ENCODE measurements at regions not wholly inside any gene's neighbourhood (a gene's known extent, or its start where the extent isn't known, plus 50 kb on each side); places are given as distances from the start of the nearest gene placed in this dataset.

- no peak overlapping the region for H2AFZ ChIP-seq (ENCODE audit: low read length)
- H3K4me2 ChIP-seq (ENCODE audit: low read length) = no peak overlapping the region
- no peaks in the 10 kb centered on the region for H3K4me1 ChIP-seq (ENCODE audit: insufficient read depth, low read length, poor library complexity, severe bottlenecking)
- ChIA-PET POLR2A (no interaction called here), CTCF (ENCODE audit: unreplicated experiment) (no interaction called here)
- H3K9me2 ChIP-seq (ENCODE audit: insufficient read depth, low read length) = no peaks in the 10 kb centered on the region
- H3K27ac ChIP-seq (ENCODE audit: low read depth, low read length, poor library complexity, severe bottlenecking) = no peak overlapping the region
- BruUV-seq (replicated peaks) = no TSS peak
- H4K20me1 ChIP-seq (ENCODE audit: insufficient read depth, low read length) = no peaks in the 10 kb centered on the region
- no peaks in the 10 kb centered on the region for H3K36me3 ChIP-seq (ENCODE audit: insufficient read depth, low read length)
- no peaks in the 10 kb centered on the region for H3K79me2 ChIP-seq (ENCODE audit: insufficient read depth, low read depth, low read length)
- TF ChIP-seq CTCF (conservative IDR thresholded peaks at IDR 0.05; ENCODE audit: low read length) = no peak
- intact Hi-C loops (cut with micrococcal nuclease; ENCODE audit: unreplicated experiment) = no loop called here
- DNase-seq (ENCODE audit: low spot score) = no peak
- no peak overlapping the region for H3K4me3 ChIP-seq (ENCODE audit: low read depth, low read length, poor library complexity, severe bottlenecking)
- H3K9me3 ChIP-seq (ENCODE audit: low read length) = no peaks in the 10 kb centered on the region
These were observed 694.6 kb downstream of the DNAH5 start for GRCh38 chr5:13249854-13250253.

DNA sequence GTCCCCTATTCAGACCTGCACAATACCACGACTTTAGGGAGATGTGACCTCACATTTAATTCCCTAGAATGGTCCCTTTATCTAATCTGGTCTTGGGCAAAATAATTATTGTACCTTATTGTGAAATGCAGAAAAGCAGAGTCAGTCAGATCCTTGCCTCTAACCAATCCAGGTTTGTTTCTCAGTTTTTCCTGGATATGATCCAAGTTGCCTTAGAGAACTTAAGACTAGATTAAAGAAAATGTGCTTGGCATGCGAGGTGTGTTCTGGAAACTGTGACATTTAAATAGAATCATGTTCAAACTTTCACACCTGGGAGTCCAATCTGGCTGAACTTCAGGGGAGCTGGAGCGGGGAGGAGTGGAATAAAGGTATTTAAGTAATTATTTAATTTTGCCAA lies 696.2 kb downstream of the DNAH5 start:
- Histone ChIP-seq H3K4me1 (ENCODE audit: insufficient read depth, low read length, poor library complexity, severe bottlenecking) (no peaks in the 10 kb centered on the region), H3K36me3 (ENCODE audit: insufficient read depth, low read length) (no peaks in the 10 kb centered on the region), H3K27ac (ENCODE audit: low read depth, low read length, poor library complexity, severe bottlenecking) (no peak overlapping the region), H2AFZ (ENCODE audit: low read length) (no peak overlapping the region), H3K4me2 (ENCODE audit: low read length) (no peak overlapping the region), H3K79me2 (ENCODE audit: insufficient read depth, low read depth, low read length) (no peaks in the 10 kb centered on the region), H3K4me3 (ENCODE audit: low read depth, low read length, poor library complexity, severe bottlenecking) (no peak overlapping the region), H3K9me3 (ENCODE audit: low read length) (no peaks in the 10 kb centered on the region), H4K20me1 (ENCODE audit: insufficient read depth, low read length) (no peaks in the 10 kb centered on the region), H3K9me2 (ENCODE audit: insufficient read depth, low read length) (no peaks in the 10 kb centered on the region)
- BruUV-seq (replicated peaks) = no TSS peak
- intact Hi-C loops (cut with micrococcal nuclease; ENCODE audit: unreplicated experiment) = no loop called here
- DNase-seq (ENCODE audit: low spot score) = no peak
- ChIA-PET CTCF (ENCODE audit: unreplicated experiment) (no interaction called here), POLR2A (no interaction called here)
- TF ChIP-seq CTCF (conservative IDR thresholded peaks at IDR 0.05; ENCODE audit: low read length) = no peak
- TF ChIP-seq EZH2phosphoT487 (IDR thresholded peaks at IDR 0.05; ENCODE audit: borderline replicate concordance, low read depth, low read length) = no peak

DNA sequence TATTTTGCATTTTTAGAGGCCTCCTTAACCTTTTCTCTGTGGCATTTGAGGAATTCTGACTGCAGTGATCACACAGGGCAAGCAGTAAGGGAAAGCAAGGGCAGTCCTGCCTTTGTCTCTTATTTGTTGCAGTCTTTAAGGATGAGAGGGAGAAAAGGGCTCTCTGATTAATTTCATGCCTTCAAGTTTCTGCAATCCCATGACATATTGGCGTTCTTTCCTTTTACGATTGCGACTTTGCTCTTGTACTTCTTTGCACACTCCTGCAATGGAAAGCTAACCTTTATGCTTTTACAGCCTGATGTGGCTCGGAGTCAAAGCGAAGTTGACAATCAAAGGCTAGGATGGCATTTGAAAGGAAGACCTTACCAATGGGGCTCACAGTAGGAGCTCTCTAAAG lies 698.4 kb downstream of the DNAH5 start:
- Histone ChIP-seq H4K20me1 (ENCODE audit: insufficient read depth, low read length) (no peaks in the 10 kb centered on the region), H3K9me2 (ENCODE audit: insufficient read depth, low read length) (no peaks in the 10 kb centered on the region), H3K36me3 (ENCODE audit: insufficient read depth, low read length) (no peaks in the 10 kb centered on the region), H3K27ac (ENCODE audit: low read depth, low read length, poor library complexity, severe bottlenecking) (no peak overlapping the region), H3K4me2 (ENCODE audit: low read length) (no peak overlapping the region), H3K9me3 (ENCODE audit: low read length) (no peaks in the 10 kb centered on the region), H3K4me3 (ENCODE audit: low read depth, low read length, poor library complexity, severe bottlenecking) (no peak overlapping the region), H3K4me1 (ENCODE audit: insufficient read depth, low read length, poor library complexity, severe bottlenecking) (no peaks in the 10 kb centered on the region), H3K79me2 (ENCODE audit: insufficient read depth, low read depth, low read length) (no peaks in the 10 kb centered on the region), H2AFZ (ENCODE audit: low read length) (no peak overlapping the region)
- DNase-seq (ENCODE audit: low spot score) = no peak
- ChIA-PET POLR2A (interaction anchor here (0.6 kb wide), 2 partner anchors 1437 to 1869 kb away, joined by 3 read pairs; no protein-coding TSS in a partner anchor), CTCF (ENCODE audit: unreplicated experiment) (no interaction called here)
- no TSS peak for BruUV-seq (replicated peaks)
- intact Hi-C loops (cut with micrococcal nuclease; ENCODE audit: unreplicated experiment) = no loop called here
- TF ChIP-seq EZH2phosphoT487 (IDR thresholded peaks at IDR 0.05; ENCODE audit: borderline replicate concordance, low read depth, low read length) (no peak), CTCF (conservative IDR thresholded peaks at IDR 0.05; ENCODE audit: low read length) (no peak)
